ENCODE measurements at regions not wholly inside any gene's neighbourhood (a gene's known extent, or its start where the extent isn't known, plus 50 kb on each side); places are given as distances from the start of the nearest gene placed in this dataset.

DNA sequence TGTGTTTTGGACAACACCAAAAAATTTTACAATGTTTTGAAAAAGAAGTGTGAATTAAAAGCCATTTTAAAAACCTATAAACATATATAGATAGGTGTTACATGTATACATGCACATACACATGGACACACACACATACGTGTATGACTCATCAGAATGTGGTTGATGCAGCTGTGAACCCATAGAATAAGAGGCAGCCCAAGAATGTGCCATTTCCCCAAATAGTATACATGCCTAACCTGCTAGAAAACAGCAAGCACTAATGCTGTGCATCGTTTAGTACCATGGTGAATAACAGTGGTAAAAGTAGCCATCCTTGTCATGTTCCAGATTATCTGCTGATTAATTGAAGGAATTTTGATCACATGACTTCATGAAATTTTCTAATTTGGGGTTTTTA lies 149.0 kb downstream of the DSEL start:
- Histone ChIP-seq H3K27me3 (ENCODE audit: insufficient read depth, low read depth) (no peaks in the 10 kb centered on the region), H4K20me1 (ENCODE audit: insufficient read depth) (no peaks in the 10 kb centered on the region), H3K4me3 (IDR thresholded peaks at IDR 0.05; ENCODE audit: insufficient read depth, low read depth, low read length) (no peak overlapping the region), H3K27ac (no peak overlapping the region), H3K4me1 (ENCODE audit: low read depth, poor library complexity, severe bottlenecking) (peaks cover 15% of the 10 kb centered on the region), H3K79me2 (ENCODE audit: insufficient read depth, low read depth) (no peaks in the 10 kb centered on the region), H3K36me3 (ENCODE audit: insufficient read depth) (no peaks in the 10 kb centered on the region), H3K9ac (no peak overlapping the region), H2AFZ (ENCODE audit: low read depth) (no peak overlapping the region), H3K4me2 (no peak overlapping the region)
- TF ChIP-seq, protein P1, sequence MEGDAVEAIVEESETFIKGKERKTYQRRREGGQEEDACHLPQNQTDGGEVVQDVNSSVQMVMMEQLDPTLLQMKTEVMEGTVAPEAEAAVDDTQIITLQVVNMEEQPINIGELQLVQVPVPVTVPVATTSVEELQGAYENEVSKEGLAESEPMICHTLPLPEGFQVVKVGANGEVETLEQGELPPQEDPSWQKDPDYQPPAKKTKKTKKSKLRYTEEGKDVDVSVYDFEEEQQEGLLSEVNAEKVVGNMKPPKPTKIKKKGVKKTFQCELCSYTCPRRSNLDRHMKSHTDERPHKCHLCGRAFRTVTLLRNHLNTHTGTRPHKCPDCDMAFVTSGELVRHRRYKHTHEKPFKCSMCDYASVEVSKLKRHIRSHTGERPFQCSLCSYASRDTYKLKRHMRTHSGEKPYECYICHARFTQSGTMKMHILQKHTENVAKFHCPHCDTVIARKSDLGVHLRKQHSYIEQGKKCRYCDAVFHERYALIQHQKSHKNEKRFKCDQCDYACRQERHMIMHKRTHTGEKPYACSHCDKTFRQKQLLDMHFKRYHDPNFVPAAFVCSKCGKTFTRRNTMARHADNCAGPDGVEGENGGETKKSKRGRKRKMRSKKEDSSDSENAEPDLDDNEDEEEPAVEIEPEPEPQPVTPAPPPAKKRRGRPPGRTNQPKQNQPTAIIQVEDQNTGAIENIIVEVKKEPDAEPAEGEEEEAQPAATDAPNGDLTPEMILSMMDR (conservative IDR thresholded peaks at IDR 0.05; ENCODE audit: low read depth, low read length) = no peak

DNA sequence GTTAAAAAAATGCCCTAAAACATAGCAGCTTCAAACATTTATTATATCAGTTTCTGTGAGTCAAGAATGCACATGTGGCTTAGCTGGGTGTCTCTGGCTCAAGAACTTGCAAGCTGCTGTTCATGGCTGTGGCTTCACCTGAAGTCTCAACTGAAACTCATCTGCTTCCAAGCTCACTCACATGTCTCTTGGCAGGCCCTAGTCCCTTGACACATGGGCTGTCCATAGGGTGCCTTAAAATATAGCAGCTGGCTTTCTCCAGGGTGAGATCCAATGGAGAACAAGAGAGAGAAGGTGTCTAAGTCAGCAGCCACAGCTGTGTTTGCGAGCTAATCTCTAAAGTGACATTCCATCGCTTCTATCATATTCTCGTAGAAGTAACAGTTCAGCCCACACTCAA lies 152.8 kb downstream of the DSEL start:
- no peak overlapping the region for H3K4me3 ChIP-seq (IDR thresholded peaks at IDR 0.05; ENCODE audit: insufficient read depth, low read depth, low read length)
- peaks cover 46% of the 10 kb centered on the region for H3K4me1 ChIP-seq (ENCODE audit: low read depth, poor library complexity, severe bottlenecking)
- no peaks in the 10 kb centered on the region for H4K20me1 ChIP-seq (ENCODE audit: insufficient read depth)
- no peak overlapping the region for H2AFZ ChIP-seq (ENCODE audit: low read depth)
- no peaks in the 10 kb centered on the region for H3K79me2 ChIP-seq (ENCODE audit: insufficient read depth, low read depth)
- H3K27me3 ChIP-seq (ENCODE audit: insufficient read depth, low read depth) = no peaks in the 10 kb centered on the region
- no peak overlapping the region; the same call in 1 of the 2 replicates for H3K27ac ChIP-seq
- no peaks in the 10 kb centered on the region for H3K36me3 ChIP-seq (ENCODE audit: insufficient read depth)
- no peak overlapping the region for H3K4me2 ChIP-seq
- TF ChIP-seq, protein P1 (conservative IDR thresholded peaks at IDR 0.05; ENCODE audit: low read depth, low read length) = no peak
- H3K9ac ChIP-seq = no peak overlapping the region

DNA sequence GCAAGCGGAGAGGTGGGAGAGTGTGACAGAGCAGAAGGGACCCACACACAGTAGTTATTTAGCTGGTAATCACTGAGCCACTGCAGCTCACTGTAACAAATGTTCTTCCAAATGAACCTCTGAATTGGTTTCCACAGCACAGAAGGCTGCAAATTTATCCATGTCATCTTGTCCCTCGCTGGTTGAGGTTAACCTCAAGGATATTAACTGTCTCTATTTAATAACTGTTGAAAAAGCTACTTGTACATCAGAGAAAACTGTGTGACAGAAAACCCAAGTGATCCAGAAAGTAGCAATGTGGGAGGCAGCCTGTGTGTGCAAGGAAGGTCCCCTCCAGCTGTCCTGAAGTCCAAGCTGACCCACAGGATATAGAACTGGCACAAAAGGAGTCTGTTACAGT lies 153.6 kb downstream of the DSEL start:
- TF ChIP-seq, protein P1 (conservative IDR thresholded peaks at IDR 0.05; ENCODE audit: low read depth, low read length) = no peak
- no peak overlapping the region for H3K4me3 ChIP-seq (IDR thresholded peaks at IDR 0.05; ENCODE audit: insufficient read depth, low read depth, low read length)
- H3K4me2 ChIP-seq = peak overlapping the region; percentile 34
- no peaks in the 10 kb centered on the region for H4K20me1 ChIP-seq (ENCODE audit: insufficient read depth)
- H3K27me3 ChIP-seq (ENCODE audit: insufficient read depth, low read depth) = no peaks in the 10 kb centered on the region
- peaks cover 46% of the 10 kb centered on the region for H3K4me1 ChIP-seq (ENCODE audit: low read depth, poor library complexity, severe bottlenecking)
- no peaks in the 10 kb centered on the region for H3K36me3 ChIP-seq (ENCODE audit: insufficient read depth)
- H3K27ac ChIP-seq = peak overlapping the region; percentile 7; the same call in 1 of the 2 replicates
- H3K79me2 ChIP-seq (ENCODE audit: insufficient read depth, low read depth) = no peaks in the 10 kb centered on the region
- H2AFZ ChIP-seq (ENCODE audit: low read depth) = peak overlapping the region; percentile 30; the same call in 1 of the 2 replicates
- H3K9ac ChIP-seq = no peak overlapping the region

DNA sequence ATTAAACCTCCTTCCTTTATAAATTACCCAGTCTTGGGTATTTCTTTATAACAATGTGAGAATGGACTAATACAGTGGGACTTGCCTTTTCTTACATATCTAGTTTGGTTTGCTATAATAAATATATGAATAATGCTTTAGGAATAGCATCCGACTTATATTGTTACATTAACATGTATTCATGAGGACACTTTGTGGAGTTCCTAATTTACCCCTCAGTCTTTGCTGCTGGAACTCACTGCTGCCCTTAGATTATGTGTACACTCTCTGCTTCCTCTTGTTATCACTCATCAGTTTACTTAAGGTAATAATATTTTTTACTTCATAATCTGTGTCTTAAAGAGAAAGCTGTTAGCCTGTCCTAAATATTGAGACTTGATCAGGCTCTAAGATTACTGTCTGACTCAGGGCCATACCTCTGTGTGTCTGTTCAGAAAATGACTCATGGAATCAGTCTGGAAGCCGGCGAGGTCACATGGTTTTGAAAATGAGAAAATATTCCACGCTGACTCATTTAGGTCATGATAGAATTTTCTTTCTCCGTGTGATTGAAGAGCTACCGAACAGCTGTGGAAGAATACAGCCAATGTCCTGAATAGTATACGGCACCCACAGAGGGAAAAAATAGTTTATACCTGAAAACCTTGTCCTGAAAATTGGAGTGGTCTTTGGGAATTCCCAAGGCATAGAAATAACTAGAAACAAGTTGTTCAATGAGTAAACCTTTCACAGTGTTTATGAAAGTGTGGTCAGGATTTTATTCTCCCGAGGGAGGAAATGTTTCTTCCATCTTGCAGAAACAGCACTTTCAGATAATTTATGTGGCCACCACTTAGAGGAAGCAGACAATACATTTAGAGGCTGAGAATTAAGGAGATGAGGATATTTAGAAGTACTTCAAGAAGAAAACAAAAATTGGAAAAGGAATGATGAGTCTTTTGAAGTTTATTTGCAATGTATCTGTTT lies 156.4 kb downstream of the DSEL start:
- Histone ChIP-seq H3K4me2 (peak overlapping the region; percentile 74), H3K4me1 (ENCODE audit: low read depth, poor library complexity, severe bottlenecking) (peaks cover 46% of the 10 kb centered on the region), H3K27ac (peak overlapping the region; percentile 45), H3K9ac (peak overlapping the region; percentile 20; the same call in 1 of the 2 replicates), H4K20me1 (ENCODE audit: insufficient read depth) (no peaks in the 10 kb centered on the region), H3K4me3 (IDR thresholded peaks at IDR 0.05; ENCODE audit: insufficient read depth, low read depth, low read length) (no peak overlapping the region), H3K36me3 (ENCODE audit: insufficient read depth) (no peaks in the 10 kb centered on the region), H3K27me3 (ENCODE audit: insufficient read depth, low read depth) (no peaks in the 10 kb centered on the region), H2AFZ (ENCODE audit: low read depth) (peak overlapping the region; percentile 10), H3K79me2 (ENCODE audit: insufficient read depth, low read depth) (no peaks in the 10 kb centered on the region)
- TF ChIP-seq, protein P1 (conservative IDR thresholded peaks at IDR 0.05; ENCODE audit: low read depth, low read length) = no peak
